ENCODE measurements at regions not wholly inside any gene's neighbourhood (a gene's known extent, or its start where the extent isn't known, plus 50 kb on each side); places are given as distances from the start of the nearest gene placed in this dataset.

GRCh38 chr10:24039315-24039714, 169.6 kb upstream of the KIAA1217 start:
- Mint-ChIP-seq H3K9me3 (peaks cover 6% of the 10 kb centered on the region), H3K4me1 (ENCODE audit: low read depth) (no peaks in the 10 kb centered on the region), H3K4me3 (no peak overlapping the region), H3K27ac (no peak overlapping the region), H3K36me3 (ENCODE audit: low read depth) (no peaks in the 10 kb centered on the region), H3K27me3 (no peaks in the 10 kb centered on the region)

GRCh38 chr10:24039897-24040296, 169.0 kb upstream of the KIAA1217 start:
- H3K9me3 Mint-ChIP-seq: peaks cover 3% of the 10 kb centered on the region
- no peaks in the 10 kb centered on the region for H3K27me3 Mint-ChIP-seq
- no peaks in the 10 kb centered on the region for H3K36me3 Mint-ChIP-seq (ENCODE audit: low read depth)

GRCh38 chr10:24041034-24041433, 167.9 kb upstream of the KIAA1217 start:
- H3K36me3 Mint-ChIP-seq (ENCODE audit: low read depth): no peaks in the 10 kb centered on the region
- no peak overlapping the region for H3K27ac Mint-ChIP-seq
- peaks cover 3% of the 10 kb centered on the region for H3K9me3 Mint-ChIP-seq
- H3K4me1 Mint-ChIP-seq (ENCODE audit: low read depth): no peaks in the 10 kb centered on the region
- no peaks in the 10 kb centered on the region for H3K27me3 Mint-ChIP-seq
- no peak overlapping the region for H3K4me3 Mint-ChIP-seq

More at GRCh38 chr10:24039897-24040296, 169.0 kb upstream of the KIAA1217 start:
- H3K4me1 Mint-ChIP-seq (ENCODE audit: low read depth): no peaks in the 10 kb centered on the region
- no peak overlapping the region for H3K4me3 Mint-ChIP-seq
- no peak overlapping the region for H3K27ac Mint-ChIP-seq

- H3K27ac Mint-ChIP-seq: no peak overlapping the region
- no peaks in the 10 kb centered on the region for H3K4me1 Mint-ChIP-seq (ENCODE audit: low read depth)
- peaks cover 6% of the 10 kb centered on the region for H3K9me3 Mint-ChIP-seq
- H3K27me3 Mint-ChIP-seq: no peaks in the 10 kb centered on the region
- H3K4me3 Mint-ChIP-seq: no peak overlapping the region
- H3K36me3 Mint-ChIP-seq (ENCODE audit: low read depth): no peaks in the 10 kb centered on the region
Measured at GRCh38 chr10:24041834-24042233, 167.1 kb upstream of the KIAA1217 start.

- no peaks in the 10 kb centered on the region for H3K4me1 Mint-ChIP-seq (ENCODE audit: low read depth)
- no peaks in the 10 kb centered on the region for H3K27me3 Mint-ChIP-seq
- H3K27ac Mint-ChIP-seq: no peak overlapping the region
- H3K9me3 Mint-ChIP-seq: peaks cover 6% of the 10 kb centered on the region
- no peaks in the 10 kb centered on the region for H3K36me3 Mint-ChIP-seq (ENCODE audit: low read depth)
- no peak overlapping the region for H3K4me3 Mint-ChIP-seq
Measured at GRCh38 chr10:24042884-24043283, 166.1 kb upstream of the KIAA1217 start.

- Mint-ChIP-seq H3K36me3 (ENCODE audit: low read depth) (no peaks in the 10 kb centered on the region), H3K9me3 (peaks cover 3% of the 10 kb centered on the region), H3K27me3 (no peaks in the 10 kb centered on the region), H3K27ac (no peak overlapping the region), H3K4me3 (no peak overlapping the region), H3K4me1 (ENCODE audit: low read depth) (no peaks in the 10 kb centered on the region)
Measured at GRCh38 chr10:24046060-24046459, 162.9 kb upstream of the KIAA1217 start.

GRCh38 chr10:24047176-24047575, 161.8 kb upstream of the KIAA1217 start:
- no peaks in the 10 kb centered on the region for H3K36me3 Mint-ChIP-seq (ENCODE audit: low read depth)
- H3K27ac Mint-ChIP-seq: no peak overlapping the region
- peaks cover 3% of the 10 kb centered on the region for H3K9me3 Mint-ChIP-seq
- no peaks in the 10 kb centered on the region for H3K4me1 Mint-ChIP-seq (ENCODE audit: low read depth)
- H3K27me3 Mint-ChIP-seq: no peaks in the 10 kb centered on the region
- no peak overlapping the region for H3K4me3 Mint-ChIP-seq

- no peaks in the 10 kb centered on the region for H3K4me1 Mint-ChIP-seq (ENCODE audit: low read depth)
- H3K4me3 Mint-ChIP-seq: no peak overlapping the region
- H3K36me3 Mint-ChIP-seq (ENCODE audit: low read depth): no peaks in the 10 kb centered on the region
- no peak overlapping the region for H3K27ac Mint-ChIP-seq
- peaks cover 4% of the 10 kb centered on the region for H3K9me3 Mint-ChIP-seq
- no peaks in the 10 kb centered on the region for H3K27me3 Mint-ChIP-seq
Measured at GRCh38 chr10:24054421-24054820, 154.5 kb upstream of the KIAA1217 start.

- Mint-ChIP-seq H3K9me3 (no peaks in the 10 kb centered on the region), H3K4me1 (ENCODE audit: low read depth) (no peaks in the 10 kb centered on the region), H3K36me3 (ENCODE audit: low read depth) (no peaks in the 10 kb centered on the region), H3K27ac (no peak overlapping the region), H3K4me3 (no peak overlapping the region), H3K27me3 (no peaks in the 10 kb centered on the region)
Measured at GRCh38 chr10:24080207-24080606, 128.7 kb upstream of the KIAA1217 start.

- H3K9me3 Mint-ChIP-seq: peaks cover 3% of the 10 kb centered on the region
- H3K27ac Mint-ChIP-seq: no peak overlapping the region
- no peaks in the 10 kb centered on the region for H3K4me1 Mint-ChIP-seq (ENCODE audit: low read depth)
- H3K27me3 Mint-ChIP-seq: no peaks in the 10 kb centered on the region
- no peaks in the 10 kb centered on the region for H3K36me3 Mint-ChIP-seq (ENCODE audit: low read depth)
- no peak overlapping the region for H3K4me3 Mint-ChIP-seq
Measured at GRCh38 chr10:24086296-24087086, 122.4 kb upstream of the KIAA1217 start.

GRCh38 chr10:24091256-24091655, 117.7 kb upstream of the KIAA1217 start:
- H3K4me1 Mint-ChIP-seq (ENCODE audit: low read depth): no peaks in the 10 kb centered on the region
- H3K27me3 Mint-ChIP-seq: no peaks in the 10 kb centered on the region
- no peak overlapping the region for H3K4me3 Mint-ChIP-seq
- H3K36me3 Mint-ChIP-seq (ENCODE audit: low read depth): no peaks in the 10 kb centered on the region
- peaks cover 8% of the 10 kb centered on the region for H3K9me3 Mint-ChIP-seq
- H3K27ac Mint-ChIP-seq: no peak overlapping the region

- Mint-ChIP-seq H3K4me3 (no peak overlapping the region), H3K9me3 (peaks cover 5% of the 10 kb centered on the region), H3K4me1 (ENCODE audit: low read depth) (no peaks in the 10 kb centered on the region), H3K36me3 (ENCODE audit: low read depth) (no peaks in the 10 kb centered on the region), H3K27ac (no peak overlapping the region), H3K27me3 (peaks cover 3% of the 10 kb centered on the region)
Measured at GRCh38 chr10:24096281-24096680, 112.7 kb upstream of the KIAA1217 start.

GRCh38 chr10:24097751-24098207, 111.2 kb upstream of the KIAA1217 start:
- H3K9me3 Mint-ChIP-seq: peaks cover 5% of the 10 kb centered on the region
- H3K36me3 Mint-ChIP-seq (ENCODE audit: low read depth): no peaks in the 10 kb centered on the region
- H3K4me3 Mint-ChIP-seq: no peak overlapping the region
- H3K4me1 Mint-ChIP-seq (ENCODE audit: low read depth): no peaks in the 10 kb centered on the region
- H3K27ac Mint-ChIP-seq: no peak overlapping the region
- peaks cover 3% of the 10 kb centered on the region for H3K27me3 Mint-ChIP-seq

- Mint-ChIP-seq H3K27me3 (peaks cover 3% of the 10 kb centered on the region), H3K27ac (no peak overlapping the region), H3K4me3 (no peak overlapping the region), H3K4me1 (ENCODE audit: low read depth) (no peaks in the 10 kb centered on the region), H3K36me3 (ENCODE audit: low read depth) (no peaks in the 10 kb centered on the region), H3K9me3 (peaks cover 5% of the 10 kb centered on the region)
Measured at GRCh38 chr10:24104895-24105294, 104.0 kb upstream of the KIAA1217 start.

- Mint-ChIP-seq H3K4me1 (ENCODE audit: low read depth) (no peaks in the 10 kb centered on the region), H3K9me3 (no peaks in the 10 kb centered on the region), H3K36me3 (ENCODE audit: low read depth) (no peaks in the 10 kb centered on the region), H3K27me3 (no peaks in the 10 kb centered on the region), H3K27ac (no peak overlapping the region), H3K4me3 (no peak overlapping the region)
Measured at GRCh38 chr10:24113901-24114300, 95.0 kb upstream of the KIAA1217 start.

GRCh38 chr10:24114556-24114955, 94.4 kb upstream of the KIAA1217 start:
- no peaks in the 10 kb centered on the region for H3K27me3 Mint-ChIP-seq
- H3K36me3 Mint-ChIP-seq (ENCODE audit: low read depth): no peaks in the 10 kb centered on the region
- no peak overlapping the region for H3K4me3 Mint-ChIP-seq
- no peak overlapping the region for H3K27ac Mint-ChIP-seq
- H3K4me1 Mint-ChIP-seq (ENCODE audit: low read depth): no peaks in the 10 kb centered on the region
- no peaks in the 10 kb centered on the region for H3K9me3 Mint-ChIP-seq
